ENCODE measurements at regions not wholly inside any gene's neighbourhood (a gene's known extent, or its start where the extent isn't known, plus 50 kb on each side); places are given as distances from the start of the nearest gene placed in this dataset.

DNA sequence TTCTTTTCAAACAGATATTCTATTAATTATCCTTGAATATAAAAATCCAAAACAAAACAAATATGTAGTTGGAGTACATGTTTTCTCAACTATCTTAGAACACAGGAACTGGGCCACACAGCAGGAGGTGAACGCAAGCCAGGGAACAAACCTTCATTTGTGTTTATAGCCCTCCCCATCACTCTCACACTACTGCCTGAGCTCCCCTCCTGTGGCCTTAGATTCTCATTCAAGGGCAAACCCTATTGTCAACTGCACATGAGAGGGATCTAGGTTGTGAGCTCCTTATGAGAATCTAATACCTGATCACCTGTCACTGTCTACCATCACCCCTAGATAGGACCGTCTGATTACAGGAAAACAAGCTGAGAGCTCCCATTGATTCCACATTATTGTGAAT is 427.1 kb upstream of the PRR20A start:
- no peak for TF ChIP-seq SUZ12 (IDR thresholded peaks at IDR 0.05; ENCODE audit: low read length)
- TF ChIP-seq, protein P1, sequence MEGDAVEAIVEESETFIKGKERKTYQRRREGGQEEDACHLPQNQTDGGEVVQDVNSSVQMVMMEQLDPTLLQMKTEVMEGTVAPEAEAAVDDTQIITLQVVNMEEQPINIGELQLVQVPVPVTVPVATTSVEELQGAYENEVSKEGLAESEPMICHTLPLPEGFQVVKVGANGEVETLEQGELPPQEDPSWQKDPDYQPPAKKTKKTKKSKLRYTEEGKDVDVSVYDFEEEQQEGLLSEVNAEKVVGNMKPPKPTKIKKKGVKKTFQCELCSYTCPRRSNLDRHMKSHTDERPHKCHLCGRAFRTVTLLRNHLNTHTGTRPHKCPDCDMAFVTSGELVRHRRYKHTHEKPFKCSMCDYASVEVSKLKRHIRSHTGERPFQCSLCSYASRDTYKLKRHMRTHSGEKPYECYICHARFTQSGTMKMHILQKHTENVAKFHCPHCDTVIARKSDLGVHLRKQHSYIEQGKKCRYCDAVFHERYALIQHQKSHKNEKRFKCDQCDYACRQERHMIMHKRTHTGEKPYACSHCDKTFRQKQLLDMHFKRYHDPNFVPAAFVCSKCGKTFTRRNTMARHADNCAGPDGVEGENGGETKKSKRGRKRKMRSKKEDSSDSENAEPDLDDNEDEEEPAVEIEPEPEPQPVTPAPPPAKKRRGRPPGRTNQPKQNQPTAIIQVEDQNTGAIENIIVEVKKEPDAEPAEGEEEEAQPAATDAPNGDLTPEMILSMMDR (IDR thresholded peaks at IDR 0.05; ENCODE audit: control extremely low read depth in 1 of 3, insufficient read depth in 1 of 3, low read depth in 1 of 3, low read length in 3 of 3) = no peak

All from H1 (cell line).